ENCODE measurements at regions not wholly inside any gene's neighbourhood (a gene's known extent, or its start where the extent isn't known, plus 50 kb on each side); places are given as distances from the start of the nearest gene placed in this dataset.
"Not testable (repeated sequence)": the region's sequence is repeated elsewhere in the genome, so short reads cannot be mapped to it uniquely, and the experiment has no call there.

GRCh38 chr6:164750128-164750527 lies 559.3 kb downstream of the C6orf118 start:
- no peaks in the 10 kb centered on the region for H3K9me3 ChIP-seq
- 73 to 100% methylated on average over 1 to 3 of the region's 3 CpGs for WGBS, 2 donors (ENCODE audit: low coverage in 1 of 2)

GRCh38 chr6:164749221-164750064 lies 560.0 kb downstream of the C6orf118 start:
- Histone ChIP-seq H3K4me1 (peaks cover 0 to 12% (median 0%) of the 10 kb centered on the region in 3 donors), H3K4me3 (no peak overlapping the region), H3K36me3 (no peaks in the 10 kb centered on the region), H3K27me3 (no peaks in the 10 kb centered on the region), H3K27ac (no peak overlapping the region), H3K9me3 (no peaks in the 10 kb centered on the region)
- no peak for TF ChIP-seq CTCF (IDR thresholded peaks at IDR 0.05)
- no peak for TF ChIP-seq EP300 (IDR thresholded peaks at IDR 0.05)
- TF ChIP-seq POLR2AphosphoS5 (IDR thresholded peaks at IDR 0.05) = peak; percentile 12
- TF ChIP-seq POLR2A (IDR thresholded peaks at IDR 0.05) = no peak
- peak; percentile 19 for ATAC-seq
- WGBS, 2 donors (ENCODE audit: low coverage in 1 of 2) = 25 to 27% methylated on average over 7 to 8 of the region's 9 CpGs

More at GRCh38 chr6:164750128-164750527, 559.3 kb downstream of the C6orf118 start:
- ATAC-seq = no peak
- Histone ChIP-seq H3K4me1 (peaks cover 0 to 12% (median 0%) of the 10 kb centered on the region in 3 donors), H3K27ac (no peak overlapping the region), H3K4me3 (no peak overlapping the region), H3K36me3 (no peaks in the 10 kb centered on the region), H3K27me3 (no peaks in the 10 kb centered on the region)
- TF ChIP-seq EP300 (IDR thresholded peaks at IDR 0.05) (no peak), POLR2AphosphoS5 (IDR thresholded peaks at IDR 0.05) (no peak), CTCF (IDR thresholded peaks at IDR 0.05) (no peak), POLR2A (IDR thresholded peaks at IDR 0.05) (no peak)

GRCh38 chr6:164744301-164744700 lies 565.1 kb downstream of the C6orf118 start:
- no peak overlapping the region for H3K4me3 ChIP-seq
- ATAC-seq = no peak
- WGBS, 2 donors (ENCODE audit: low coverage in 1 of 2) = 88 to 89% methylated on average over 3 to 4 of the region's 4 CpGs
- H3K4me1 ChIP-seq = peaks cover 0 to 7% (median 0%) of the 10 kb centered on the region in 3 donors
- H3K27ac ChIP-seq = no peak overlapping the region
- TF ChIP-seq EP300 (IDR thresholded peaks at IDR 0.05) (no peak), CTCF (IDR thresholded peaks at IDR 0.05) (no peak), POLR2AphosphoS5 (IDR thresholded peaks at IDR 0.05) (no peak), POLR2A (IDR thresholded peaks at IDR 0.05) (no peak)
- no peaks in the 10 kb centered on the region for H3K36me3 ChIP-seq
- no peaks in the 10 kb centered on the region for H3K27me3 ChIP-seq
- no peaks in the 10 kb centered on the region for H3K9me3 ChIP-seq

- WGBS, 2 donors (ENCODE audit: low coverage in 1 of 2) = 80 to 94% methylated on average over 2 to 3 of the region's 3 CpGs
- no peak for TF ChIP-seq POLR2AphosphoS5 (IDR thresholded peaks at IDR 0.05)
- TF ChIP-seq POLR2A (IDR thresholded peaks at IDR 0.05) = no peak
- no peak for TF ChIP-seq CTCF (IDR thresholded peaks at IDR 0.05)
- no peak for TF ChIP-seq EP300 (IDR thresholded peaks at IDR 0.05)
- H3K9me3 ChIP-seq = no peaks in the 10 kb centered on the region
- no peak for ATAC-seq
- no peak overlapping the region for H3K27ac ChIP-seq
- no peaks in the 10 kb centered on the region for H3K27me3 ChIP-seq
- H3K4me1 ChIP-seq = no peaks in the 10 kb centered on the region
- no peaks in the 10 kb centered on the region for H3K36me3 ChIP-seq
- H3K4me3 ChIP-seq = no peak overlapping the region
These were observed 567.4 kb downstream of the C6orf118 start for GRCh38 chr6:164741938-164742451.

GRCh38 chr6:164736090-164736489 lies 573.3 kb downstream of the C6orf118 start:
- not testable (repeated sequence) for H3K27me3 ChIP-seq, H3K4me1 ChIP-seq, H3K27ac ChIP-seq, ATAC-seq, H3K4me3 ChIP-seq, H3K36me3 ChIP-seq, H3K9me3 ChIP-seq
- WGBS, 2 donors (ENCODE audit: low coverage in 1 of 2) = no CpG with 5 or more reads among the region's 25 CpGs
